Suprapubic skin (tissue), 4 donors: ENCODE measurements at regions not wholly inside any gene's neighbourhood (a gene's known extent, or its start where the extent isn't known, plus 50 kb on each side); places are given as distances from the start of the nearest gene placed in this dataset.

Source experiments
- EP300 ChIP-seq: sonication (generic); formaldehyde crosslinking; IDR thresholded peaks from one replicate; pipeline ENCODE4 v1.6.1; 2017; ENCODE audit warnings: antibody characterized with exemption
- POLR2A ChIP-seq, 2 donors: fragments of 450-650 bp; IDR thresholded peaks; one replicate each; pipeline ENCODE4 v1.6.1; 2017; ENCODE audit warnings: antibody characterized with exemption in 2 of 2, mild to moderate bottlenecking in 2 of 2, moderate library complexity in 2 of 2
- POLR2AphosphoS5 ChIP-seq, 3 donors: sonication (generic); formaldehyde crosslinking; IDR thresholded peaks; one replicate each; pipeline ENCODE4 v1.6.1; 2017; ENCODE audit warnings: antibody characterized with exemption in 3 of 3
- TF ChIP-seq, protein P1 (sequence below), 2 donors: fragments of 200-600 bp in 1 of 2; fragments of 450-650 bp in 1 of 2; sonication (generic) in 1 of 2; IDR thresholded peaks; one replicate each; pipeline ENCODE4 v1.5.1; 2016 to 2019; ENCODE audit warnings: antibody characterized with exemption in 2 of 2, mild to moderate bottlenecking in 1 of 2, moderate library complexity in 1 of 2

DNA sequence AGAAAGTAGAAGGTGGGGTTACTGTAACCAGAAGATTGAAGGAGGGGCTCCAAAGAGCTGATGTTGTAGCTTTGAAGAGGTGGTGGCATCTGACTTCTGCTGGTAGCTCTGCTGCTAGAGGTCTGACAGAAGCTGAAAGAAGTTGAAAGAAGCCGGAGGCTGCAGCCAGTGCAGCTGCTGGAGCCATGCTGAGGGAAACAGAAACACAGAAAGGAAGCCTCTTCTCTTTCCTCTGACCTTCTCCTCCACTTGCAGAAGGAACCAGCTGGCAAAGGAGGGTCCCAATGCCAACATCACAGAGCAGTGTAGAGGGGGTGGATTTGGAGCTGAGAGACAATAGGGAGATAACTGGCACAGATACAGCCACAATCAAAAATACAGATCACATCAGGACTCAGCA is 89.3 kb upstream of the HHIP start:
- TF ChIP-seq, protein P1, sequence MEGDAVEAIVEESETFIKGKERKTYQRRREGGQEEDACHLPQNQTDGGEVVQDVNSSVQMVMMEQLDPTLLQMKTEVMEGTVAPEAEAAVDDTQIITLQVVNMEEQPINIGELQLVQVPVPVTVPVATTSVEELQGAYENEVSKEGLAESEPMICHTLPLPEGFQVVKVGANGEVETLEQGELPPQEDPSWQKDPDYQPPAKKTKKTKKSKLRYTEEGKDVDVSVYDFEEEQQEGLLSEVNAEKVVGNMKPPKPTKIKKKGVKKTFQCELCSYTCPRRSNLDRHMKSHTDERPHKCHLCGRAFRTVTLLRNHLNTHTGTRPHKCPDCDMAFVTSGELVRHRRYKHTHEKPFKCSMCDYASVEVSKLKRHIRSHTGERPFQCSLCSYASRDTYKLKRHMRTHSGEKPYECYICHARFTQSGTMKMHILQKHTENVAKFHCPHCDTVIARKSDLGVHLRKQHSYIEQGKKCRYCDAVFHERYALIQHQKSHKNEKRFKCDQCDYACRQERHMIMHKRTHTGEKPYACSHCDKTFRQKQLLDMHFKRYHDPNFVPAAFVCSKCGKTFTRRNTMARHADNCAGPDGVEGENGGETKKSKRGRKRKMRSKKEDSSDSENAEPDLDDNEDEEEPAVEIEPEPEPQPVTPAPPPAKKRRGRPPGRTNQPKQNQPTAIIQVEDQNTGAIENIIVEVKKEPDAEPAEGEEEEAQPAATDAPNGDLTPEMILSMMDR (IDR thresholded peaks at IDR 0.05), result no peak
- no peak for TF ChIP-seq POLR2A (IDR thresholded peaks at IDR 0.05)
- TF ChIP-seq POLR2AphosphoS5 (IDR thresholded peaks at IDR 0.05), result no peak
- TF ChIP-seq EP300, result no peak
